Right kidney (tissue), 1 donor: ENCODE measurements at regions not wholly inside any gene's neighbourhood (a gene's known extent, or its start where the extent isn't known, plus 50 kb on each side); places are given as distances from the start of the nearest gene placed in this dataset.
A peak's percentile ranks its signal among the peaks of the same experiment; 100 is the strongest.
"Not testable (repeated sequence)": the region's sequence is repeated elsewhere in the genome, so short reads cannot be mapped to it uniquely, and the experiment has no call there.

Source experiments
- DNase-seq: peaks from one replicate; pipeline ENCODE4 v3.0.0-alpha.2; 2016

DNA sequence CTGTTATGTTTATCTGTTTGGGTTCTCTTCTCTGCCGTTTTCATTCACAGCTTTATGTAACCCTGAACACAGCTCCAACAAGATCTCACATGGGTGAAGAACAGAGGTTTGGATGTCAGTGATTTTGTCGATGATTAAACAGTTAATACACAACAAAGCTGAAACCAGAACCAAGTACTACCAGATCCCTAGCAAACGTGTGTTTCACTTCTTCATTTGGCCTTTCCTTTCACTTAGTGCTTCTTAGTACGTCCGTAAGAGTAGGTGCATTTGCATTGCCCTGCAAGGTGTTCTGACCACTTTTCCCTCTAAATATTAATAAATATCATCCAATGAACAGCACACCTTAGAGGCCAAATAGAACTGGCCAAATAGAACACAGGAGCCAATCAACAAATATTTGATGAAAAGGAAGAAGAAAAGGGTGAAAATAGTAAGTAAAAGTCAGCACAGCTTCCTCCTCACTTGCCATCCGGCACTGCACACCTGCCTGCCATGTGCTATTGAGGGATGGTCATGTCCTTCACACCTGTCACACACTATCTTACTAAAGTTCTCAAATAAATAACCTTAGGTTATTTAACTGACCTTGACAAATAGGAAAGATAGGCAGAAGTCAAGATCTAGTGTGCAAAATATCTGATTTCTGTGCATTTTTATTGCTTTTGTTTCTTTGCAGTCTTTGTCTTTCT, 252.6 kb upstream of the ANKRD30A start:
- DNase-seq = no peak

- no peak for DNase-seq
Measured at GRCh38 chr10:36840788-36841187, 284.6 kb upstream of the ANKRD30A start.

DNA sequence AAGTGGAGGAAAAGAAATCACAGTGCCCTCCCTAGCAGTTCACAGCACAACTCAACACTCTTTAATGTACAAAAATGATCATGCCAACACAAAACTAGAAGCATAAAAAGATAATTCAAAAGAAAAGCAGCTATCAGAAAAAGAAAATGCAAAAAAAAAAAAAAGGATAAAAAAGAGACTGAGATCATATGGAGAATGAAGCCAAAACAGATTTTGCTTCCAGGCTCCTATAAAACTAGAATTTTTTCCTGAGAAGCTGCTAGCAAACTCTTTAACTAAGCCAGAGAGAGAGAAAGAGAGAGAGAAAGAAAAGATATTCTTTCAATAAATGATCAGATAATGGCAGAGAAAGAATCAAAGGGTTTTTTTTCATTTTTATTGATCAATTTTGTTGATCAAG, 288.0 kb upstream of the ANKRD30A start:
- DNase-seq = no peak

- DNase-seq = no peak
Measured at GRCh38 chr10:36819781-36820180, 305.6 kb upstream of the ANKRD30A start.

DNA sequence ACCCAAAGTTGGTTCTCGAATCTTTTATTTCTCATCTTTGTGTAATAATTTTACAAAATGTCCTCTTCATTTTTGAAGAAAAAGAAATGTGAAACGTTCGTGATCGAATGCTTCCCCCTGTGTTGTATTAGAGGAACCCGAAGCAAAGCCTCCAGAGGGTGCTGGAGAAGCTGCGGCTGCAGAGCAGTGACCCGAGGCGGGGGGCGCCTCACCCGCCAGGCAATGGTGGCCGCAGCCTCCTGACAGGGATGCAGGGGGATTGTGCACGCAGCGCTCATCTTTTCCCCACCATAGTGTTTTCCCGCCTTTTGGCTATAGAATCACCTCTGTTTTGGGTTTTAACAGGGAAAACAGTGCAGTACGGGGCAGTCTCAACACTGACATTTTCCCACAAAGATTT, 307.5 kb upstream of the ANKRD30A start:
- DNase-seq = no peak

DNA sequence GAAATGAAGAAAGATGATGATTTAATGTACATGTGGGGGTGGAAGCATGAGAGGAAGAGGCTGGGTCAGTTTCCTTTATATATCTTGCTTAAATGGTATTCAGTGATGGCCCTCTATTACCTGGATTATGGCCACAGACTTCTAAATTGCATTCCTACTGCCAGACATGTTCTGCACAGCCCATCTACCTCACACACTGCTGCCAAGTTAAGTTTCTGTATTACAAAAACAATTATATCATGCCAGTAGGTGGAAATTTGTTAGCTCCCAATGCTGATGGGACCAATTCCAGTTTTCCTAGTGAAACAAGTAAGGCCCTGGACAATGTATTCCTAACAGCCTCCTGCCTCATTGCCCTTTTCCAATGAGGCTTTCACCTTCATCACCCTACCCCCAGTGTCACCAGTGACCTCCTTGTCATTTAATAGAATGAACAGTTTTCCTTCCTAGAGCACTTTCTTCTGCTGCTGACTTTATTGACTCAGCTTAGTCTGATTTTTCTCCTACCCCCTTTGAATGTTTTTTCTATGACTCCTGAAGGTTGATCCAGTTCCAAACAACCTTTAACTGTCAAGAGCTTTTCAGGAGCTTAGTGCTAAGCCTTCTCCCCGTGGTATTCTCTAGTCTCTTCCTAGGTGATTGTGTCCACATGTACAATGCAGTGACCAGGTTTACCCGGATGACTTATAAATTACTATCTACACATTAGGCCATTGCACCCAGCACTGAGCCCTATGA, 316.6 kb upstream of the ANKRD30A start:
- DNase-seq = no peak

DNA sequence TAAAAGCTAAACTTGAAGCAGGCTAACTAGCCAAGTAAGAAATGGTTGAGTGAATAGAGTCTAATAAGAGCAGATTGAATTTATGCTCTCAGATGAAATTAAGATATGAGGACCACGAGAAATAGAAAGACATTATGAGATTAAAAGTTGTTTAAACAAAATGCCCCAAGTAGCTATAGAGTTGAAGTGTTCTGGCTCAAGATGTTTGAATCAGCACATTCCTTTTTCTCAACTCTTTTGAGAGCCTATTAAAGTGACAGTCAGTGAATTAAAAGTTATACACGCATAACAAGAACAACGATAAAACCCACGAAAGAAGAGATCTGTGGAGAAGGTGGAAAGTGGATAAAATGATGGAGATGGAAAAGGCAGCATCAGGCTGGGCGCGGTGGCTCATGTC, 322.2 kb upstream of the ANKRD30A start:
- peak; percentile 2 for DNase-seq

GRCh38 chr10:36802490-36803153, 322.8 kb upstream of the ANKRD30A start:
- peak; percentile 57 for DNase-seq

DNA sequence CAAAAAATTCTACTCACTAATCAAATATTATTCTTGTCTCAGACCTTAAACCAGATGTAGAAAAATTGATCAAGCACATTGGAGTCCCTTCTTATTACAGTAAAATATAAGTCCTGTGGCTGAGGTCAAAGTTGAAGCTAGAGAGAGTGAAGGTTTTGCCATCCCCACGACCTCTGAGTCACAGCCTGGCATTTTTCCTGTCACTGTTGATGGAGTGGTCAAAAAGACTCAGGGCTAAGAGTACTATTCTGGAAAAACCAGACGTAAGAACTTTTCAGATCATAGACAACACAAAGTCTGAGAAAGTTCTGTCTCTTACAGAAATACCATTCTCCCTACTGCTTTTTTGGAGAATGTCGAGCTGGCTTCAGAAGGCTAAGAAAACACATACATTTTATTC, 323.7 kb upstream of the ANKRD30A start:
- peak; percentile 4 for DNase-seq

DNA sequence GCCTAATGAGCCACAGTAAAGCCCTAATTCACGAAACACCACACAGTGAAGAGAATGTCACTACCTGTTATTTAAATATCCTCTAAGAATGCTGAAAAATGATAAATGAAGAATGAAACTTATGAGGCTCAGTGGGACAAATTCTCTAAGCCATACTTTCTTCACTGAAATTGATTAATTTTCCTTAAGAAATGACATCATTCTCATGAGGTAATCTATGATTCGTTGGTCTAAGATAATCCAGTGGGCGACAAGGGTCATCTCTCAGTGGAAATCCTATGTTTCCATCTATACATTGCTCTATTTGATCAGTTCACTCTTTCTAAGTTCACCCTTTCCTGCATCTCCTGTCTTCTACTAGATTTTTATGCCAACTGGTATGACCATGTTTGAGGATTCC, 330.4 kb upstream of the ANKRD30A start:
- no peak for DNase-seq

DNA sequence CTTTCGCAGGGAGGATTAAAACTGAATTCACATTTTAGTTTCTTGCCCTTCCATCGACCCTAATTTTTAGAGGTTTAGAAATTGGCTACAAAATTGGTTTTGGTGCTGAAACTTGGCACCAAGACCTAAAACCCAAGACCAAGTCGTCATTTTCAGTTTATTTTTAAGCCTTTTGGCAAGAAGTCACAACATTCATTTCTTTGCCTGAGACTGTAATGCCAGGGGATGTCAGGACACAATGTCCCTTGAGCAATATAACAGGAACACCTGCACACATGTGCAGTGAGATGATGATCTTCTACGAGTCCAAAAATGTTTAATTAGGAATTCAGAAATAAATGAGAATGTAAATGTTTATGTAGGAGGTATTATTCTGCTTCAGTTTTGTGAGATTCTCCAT, 335.4 kb upstream of the ANKRD30A start:
- no peak for DNase-seq

- DNase-seq = no peak
Measured at GRCh38 chr10:36788152-36788551, 337.2 kb upstream of the ANKRD30A start.

DNA sequence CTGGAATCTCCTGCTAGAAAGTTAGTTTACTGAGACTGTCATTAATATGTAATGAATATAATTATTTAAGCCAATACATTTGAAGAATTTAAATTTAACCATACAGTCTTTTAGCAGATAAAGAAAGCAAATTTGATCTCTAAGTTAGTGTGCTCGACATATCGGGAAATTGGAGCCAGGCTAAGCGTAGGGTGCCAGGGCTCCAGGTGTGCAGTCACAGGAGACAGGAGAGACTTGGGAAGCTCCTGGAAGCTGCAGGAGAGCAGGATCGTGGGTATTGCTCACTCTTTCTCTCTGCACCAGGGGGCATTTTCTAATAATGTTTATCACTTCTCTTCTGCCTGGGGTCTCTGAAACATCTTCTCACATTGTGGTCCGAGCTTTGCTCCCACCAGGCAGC, 342.0 kb upstream of the ANKRD30A start:
- no peak for DNase-seq

DNA sequence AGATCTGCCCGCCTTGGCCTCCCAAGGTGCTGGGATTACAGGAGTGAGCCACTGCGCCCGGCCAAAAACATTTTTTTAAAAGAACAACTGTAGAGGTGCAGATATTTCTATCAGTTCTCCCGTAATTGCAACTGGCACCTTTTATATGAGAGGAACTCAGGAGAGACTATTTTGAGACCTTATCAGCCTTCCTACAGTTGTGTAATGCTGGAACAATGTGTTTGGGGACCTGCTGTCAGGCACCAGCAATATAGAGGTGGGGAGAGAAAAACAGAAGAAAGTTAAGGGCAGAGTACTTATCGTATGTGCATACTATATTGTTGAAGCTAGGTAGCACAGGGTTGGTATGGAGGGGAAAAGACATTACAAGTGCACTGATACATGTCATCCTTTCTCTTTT, 343.8 kb upstream of the ANKRD30A start:
- DNase-seq = no peak

GRCh38 chr10:36780158-36780557, 345.2 kb upstream of the ANKRD30A start:
- DNase-seq = no peak

- peak; percentile 18 for DNase-seq
Measured at GRCh38 chr10:36779238-36779846, 346.1 kb upstream of the ANKRD30A start.

- DNase-seq = no peak
Measured at GRCh38 chr10:36778651-36779050, 346.7 kb upstream of the ANKRD30A start.

- no peak for DNase-seq
Measured at GRCh38 chr10:36773652-36774051, 351.7 kb upstream of the ANKRD30A start.

DNA sequence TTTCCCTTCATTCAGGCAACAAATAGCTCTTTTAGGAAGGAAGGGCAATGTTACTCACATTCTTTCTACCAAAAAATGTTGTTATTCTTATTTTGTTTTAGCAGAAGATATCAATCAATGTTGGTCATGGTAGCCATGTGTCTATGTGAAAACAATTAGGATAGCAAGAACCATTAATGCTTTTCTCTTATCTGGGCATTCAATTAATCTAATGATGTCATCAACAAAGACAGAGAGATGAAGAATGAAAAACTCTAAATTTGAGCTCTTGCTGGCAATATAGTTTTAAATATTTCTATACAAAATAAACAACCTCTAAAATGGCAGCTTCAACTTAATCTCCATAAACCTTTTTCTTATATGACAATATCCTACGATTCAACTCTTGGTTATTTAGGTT, 353.7 kb upstream of the ANKRD30A start:
- no peak for DNase-seq

- not testable (repeated sequence) for DNase-seq
Measured at GRCh38 chr10:36769741-36770140, 355.7 kb upstream of the ANKRD30A start.

DNA sequence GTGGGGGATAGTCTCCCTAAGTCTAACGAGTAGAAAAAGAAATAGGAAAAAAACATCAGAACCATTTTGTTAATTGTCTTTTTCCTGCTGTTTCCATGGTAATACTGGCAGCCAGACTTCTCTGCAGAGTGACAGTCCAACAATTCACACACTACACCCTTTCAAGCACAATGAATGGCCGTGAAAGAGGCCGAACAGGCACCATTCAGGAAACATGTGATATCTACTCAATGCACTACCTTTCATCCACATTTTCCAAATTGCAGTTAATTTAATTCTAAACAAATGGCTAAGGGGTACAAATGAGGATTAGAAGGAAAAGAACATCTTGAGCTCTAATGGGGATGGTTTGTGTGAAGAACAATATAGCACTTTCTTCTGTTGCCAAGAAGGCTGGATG, 358.5 kb upstream of the ANKRD30A start:
- DNase-seq = no peak

DNA sequence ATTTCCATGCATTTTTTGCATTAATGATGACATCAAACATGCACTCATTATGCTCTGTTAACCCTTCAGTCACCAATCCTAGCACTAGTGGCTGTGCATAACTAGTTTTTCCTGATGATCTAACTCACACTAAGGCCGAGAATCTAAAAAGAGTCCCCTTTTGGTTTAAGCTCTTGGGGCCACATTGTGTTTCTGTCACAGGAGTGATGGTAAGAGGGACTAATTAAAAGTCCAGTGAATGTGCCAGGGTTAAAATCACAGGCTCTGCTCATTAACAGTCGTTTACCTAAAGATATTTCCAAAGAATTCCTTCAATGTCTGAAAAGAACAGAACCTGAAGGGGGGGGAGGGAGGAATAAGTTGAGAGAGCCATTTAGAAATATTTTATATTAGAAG, 359.0 kb upstream of the ANKRD30A start:
- no peak for DNase-seq

- no peak for DNase-seq
Measured at GRCh38 chr10:36765782-36766414, 359.5 kb upstream of the ANKRD30A start.
